ENCODE measurements at regions not wholly inside any gene's neighbourhood (a gene's known extent, or its start where the extent isn't known, plus 50 kb on each side); places are given as distances from the start of the nearest gene placed in this dataset.

- TF ChIP-seq CHD7 (IDR thresholded peaks at IDR 0.05; ENCODE audit: insufficient replicate concordance, low read length) = no peak
- TF ChIP-seq TBP (IDR thresholded peaks at IDR 0.05; ENCODE audit: low read depth, low read length) = no peak
- no peak for TF ChIP-seq E2F6 (IDR thresholded peaks at IDR 0.05)
- TF ChIP-seq CTBP2 (IDR thresholded peaks at IDR 0.05; ENCODE audit: borderline replicate concordance, insufficient read depth, insufficient read length, low read length) = no peak
- no peak for TF ChIP-seq YY1 (IDR thresholded peaks at IDR 0.05; ENCODE audit: low read depth, low read length)
- no peak for TF ChIP-seq SP2 (IDR thresholded peaks at IDR 0.05; ENCODE audit: low read length)
- no peak for TF ChIP-seq KDM5A (IDR thresholded peaks at IDR 0.05; ENCODE audit: low read length)
- TF ChIP-seq SP1 (IDR thresholded peaks at IDR 0.05; ENCODE audit: low read depth, low read length) = no peak
- TF ChIP-seq TAF7 (optimal IDR thresholded peaks at IDR 0.05; ENCODE audit: borderline replicate concordance, low read depth, low read length) = no peak
Measured at GRCh38 chr2:106299696-106300095, 105.6 kb upstream of the UXS1 start (continued).
